Right hindlimb (tissue), 1 donor: ENCODE measurements at regions not wholly inside any gene's neighbourhood (a gene's known extent, or its start where the extent isn't known, plus 50 kb on each side); places are given as distances from the start of the nearest gene placed in this dataset.
"Not testable (repeated sequence)": the region's sequence is repeated elsewhere in the genome, so short reads cannot be mapped to it uniquely, and the experiment has no call there.

Source experiments
- DNase-seq: peaks from one replicate; pipeline ENCODE4 v3.0.0-alpha.2; 2018

GRCh38 chrX:45524805-45525204 lies 324.1 kb upstream of the DIPK2B start:
- DNase-seq, result no peak

GRCh38 chrX:45524296-45524695 lies 323.6 kb upstream of the DIPK2B start:
- no peak for DNase-seq

DNA sequence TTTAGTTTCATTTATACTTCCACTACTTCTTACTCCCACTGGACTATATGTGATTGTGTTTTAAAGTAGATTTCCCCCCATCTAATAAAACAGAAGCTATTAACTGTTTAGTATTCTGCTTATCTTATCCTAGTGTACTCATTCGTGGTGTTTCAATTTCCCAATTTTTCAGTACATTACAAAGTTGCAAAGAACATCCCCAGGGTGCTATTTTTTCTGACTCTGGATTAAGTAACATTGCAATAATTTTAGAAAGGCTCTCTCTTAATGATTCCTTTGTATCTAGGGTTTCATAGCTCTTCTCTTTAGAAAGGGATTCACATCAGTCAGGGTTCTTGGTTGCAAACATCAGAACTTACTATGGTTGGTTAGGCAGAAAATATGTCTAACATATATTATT lies 317.9 kb upstream of the DIPK2B start:
- DNase-seq, result no peak

DNA sequence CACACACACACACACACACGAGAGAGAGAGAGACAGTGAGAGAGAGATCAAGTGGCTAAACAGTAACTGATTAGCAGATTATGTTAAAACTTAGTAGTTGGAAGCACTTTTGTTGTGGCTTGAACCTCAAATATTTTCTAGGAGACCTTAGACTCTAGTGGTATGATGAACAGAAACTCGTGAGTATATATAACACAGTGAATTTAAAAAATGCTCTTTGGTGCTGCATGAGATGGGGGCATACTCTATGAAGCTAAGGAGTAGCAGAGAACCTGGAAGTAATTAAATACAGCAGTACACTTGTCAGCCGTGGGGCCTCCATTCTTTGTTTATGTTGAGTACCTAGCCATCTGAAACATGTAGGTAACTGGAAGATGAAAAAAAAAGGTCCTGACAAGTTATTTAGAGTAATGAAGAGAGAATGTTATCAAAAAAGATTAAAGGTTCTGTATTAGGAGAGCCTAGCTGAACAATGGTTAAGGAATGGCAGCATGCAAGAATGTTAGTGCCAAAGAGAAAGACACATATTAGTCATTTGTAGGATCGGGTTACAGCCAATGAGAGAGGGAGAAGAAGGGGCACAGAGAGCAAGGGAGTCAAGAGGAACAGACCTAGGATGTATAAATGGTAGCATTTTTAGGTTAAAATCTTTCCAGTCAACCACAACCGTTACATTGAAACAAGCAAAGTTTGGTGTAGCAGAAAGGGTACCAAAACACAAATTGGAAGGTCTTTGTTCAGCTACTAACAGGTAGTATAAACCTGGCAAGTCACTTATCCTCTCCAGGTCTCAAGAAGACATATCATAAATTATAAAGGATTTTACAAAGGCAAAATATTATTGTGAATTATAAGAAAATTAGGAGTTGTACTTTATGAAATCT lies 316.7 kb upstream of the DIPK2B start:
- no peak for DNase-seq

- peak; percentile 41 for DNase-seq
Observed at GRCh38 chrX:45515262-45516215, 314.9 kb upstream of the DIPK2B start.

GRCh38 chrX:45513042-45513441 lies 312.4 kb upstream of the DIPK2B start:
- no peak for DNase-seq

DNA sequence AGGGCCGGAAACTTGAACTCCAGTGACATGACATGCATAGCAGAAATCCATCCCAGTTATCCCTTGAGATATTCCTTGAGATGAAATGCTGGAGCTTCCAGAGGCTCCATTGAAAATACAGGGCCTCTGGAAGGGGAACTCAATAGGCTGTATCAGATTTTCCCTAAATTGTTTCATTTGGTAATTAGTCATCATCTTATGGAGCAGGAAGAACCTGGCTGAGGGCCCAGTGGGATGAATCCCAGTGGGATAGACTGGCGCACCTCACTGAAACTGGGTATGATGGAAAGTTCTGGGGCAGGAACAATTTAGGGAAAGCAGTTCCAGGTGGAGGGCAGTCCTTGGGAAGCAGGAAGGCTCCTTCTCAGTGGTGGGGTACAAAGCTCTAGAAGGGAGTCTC lies 307.8 kb upstream of the DIPK2B start:
- no peak for DNase-seq

- DNase-seq, result no peak
Observed at GRCh38 chrX:45506149-45506730, 305.6 kb upstream of the DIPK2B start.

GRCh38 chrX:45505214-45505613 lies 304.5 kb upstream of the DIPK2B start:
- DNase-seq, result no peak

DNA sequence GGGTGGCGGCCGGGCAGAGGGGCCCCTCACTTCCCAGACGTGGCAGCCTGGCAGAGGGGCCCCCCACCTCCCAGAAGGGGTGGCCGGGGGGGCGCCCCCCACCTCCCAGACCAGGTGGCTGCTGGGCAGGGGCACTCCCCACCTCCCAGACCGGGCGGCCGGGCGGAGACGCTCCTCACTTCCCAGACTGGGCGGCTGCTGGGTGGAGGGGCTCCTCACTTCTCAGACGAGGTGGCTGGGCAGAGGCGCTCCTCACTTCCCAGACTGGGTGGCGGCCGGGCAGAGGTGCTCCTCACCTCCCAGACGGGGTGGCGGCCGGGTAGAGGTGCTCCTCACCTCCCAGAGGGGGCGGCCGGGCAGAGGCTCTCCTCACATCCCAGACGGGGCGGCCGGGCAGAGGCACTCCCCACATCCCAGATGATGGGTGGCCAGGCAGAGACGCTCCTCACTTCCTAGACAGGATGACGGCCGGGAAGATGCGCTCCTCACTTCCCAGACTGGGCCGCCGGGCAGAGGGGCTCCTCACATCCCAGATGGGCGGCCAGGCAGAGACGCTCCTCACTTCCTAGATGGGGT lies 303.2 kb upstream of the DIPK2B start:
- DNase-seq, result not testable (repeated sequence)

DNA sequence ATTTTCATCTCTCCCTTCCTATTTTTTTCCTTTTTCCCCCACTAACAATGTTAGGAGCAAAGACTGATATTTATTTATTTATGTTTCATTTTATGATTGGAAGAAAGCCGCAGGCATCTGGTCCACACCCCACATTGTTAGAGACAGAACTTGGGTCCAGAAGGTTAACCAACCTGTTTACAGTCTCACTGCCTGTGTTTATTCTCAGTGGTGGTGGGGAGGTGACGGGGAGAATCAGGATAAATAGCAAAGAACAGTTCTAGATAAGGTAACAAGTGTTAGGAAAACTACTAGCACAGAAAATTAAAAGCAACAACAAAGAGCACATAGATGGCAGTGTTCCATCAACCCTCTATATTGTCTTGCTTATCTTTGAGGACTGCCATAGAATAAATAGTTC lies 301.7 kb upstream of the DIPK2B start:
- no peak for DNase-seq

DNA sequence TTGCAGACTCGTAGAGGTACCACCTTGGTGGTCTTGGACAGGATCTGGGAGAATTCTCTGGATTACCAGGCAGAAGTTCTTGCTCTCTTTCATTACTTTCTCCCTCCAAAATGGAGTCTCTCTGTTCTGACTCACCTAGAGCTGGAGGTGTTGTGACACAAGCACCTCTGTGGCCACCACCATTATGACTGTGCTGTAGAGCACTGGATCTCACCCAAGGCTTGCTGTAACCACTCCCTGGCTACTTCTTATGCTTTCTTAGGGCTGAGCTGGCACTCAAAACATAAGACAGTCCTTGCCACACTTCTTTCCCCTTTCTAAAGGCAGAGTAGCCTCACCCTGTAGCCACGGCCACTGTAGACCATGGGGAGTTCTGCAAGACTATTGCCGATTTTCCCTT lies 296.6 kb upstream of the DIPK2B start:
- DNase-seq, result no peak

DNA sequence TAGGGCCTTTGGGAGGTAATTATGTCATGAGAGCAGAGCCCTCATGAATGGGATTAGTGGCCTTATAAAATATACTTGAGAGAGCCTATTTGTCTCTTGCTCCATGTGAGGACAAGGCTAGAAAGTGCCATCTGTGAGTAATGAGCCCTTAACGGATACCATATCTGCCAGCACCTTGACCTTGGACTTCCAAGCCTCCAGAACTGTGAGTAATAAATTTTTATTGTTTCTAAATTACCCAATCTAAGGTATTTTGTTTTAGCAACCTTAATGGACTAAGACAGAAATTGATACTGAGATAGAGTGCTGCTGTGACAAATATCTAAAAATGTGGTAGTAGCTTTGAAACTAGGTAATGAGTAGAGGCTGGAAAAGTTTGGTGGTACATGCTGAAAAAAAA lies 285.0 kb upstream of the DIPK2B start:
- DNase-seq, result no peak

DNA sequence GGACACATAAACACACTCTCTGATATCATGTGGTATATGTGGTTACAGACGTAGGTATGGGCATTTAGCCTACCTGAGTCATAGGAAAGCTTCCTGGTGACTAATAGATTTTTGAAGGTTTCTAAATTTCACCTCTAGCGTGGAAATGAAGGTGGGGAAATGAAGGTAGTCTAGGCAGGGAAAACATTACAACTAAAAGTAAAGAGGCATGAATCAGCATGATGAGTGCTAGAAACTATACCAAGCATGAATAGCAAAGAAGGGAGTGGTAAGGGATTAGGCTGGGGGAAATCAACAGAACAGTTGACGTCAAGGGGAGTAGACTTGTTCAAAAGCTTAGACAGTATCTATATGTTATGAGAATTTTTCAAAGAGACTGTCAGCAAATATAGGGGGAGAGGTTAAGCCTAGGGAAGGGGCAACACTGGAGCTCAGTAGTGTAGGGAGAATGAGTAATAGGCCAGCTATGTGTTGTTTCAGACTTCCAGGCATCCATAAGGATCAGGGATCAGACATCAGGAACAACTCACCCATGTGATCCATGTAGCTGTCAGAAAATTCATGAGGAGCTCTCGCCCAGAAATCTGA lies 279.3 kb upstream of the DIPK2B start:
- no peak for DNase-seq

DNA sequence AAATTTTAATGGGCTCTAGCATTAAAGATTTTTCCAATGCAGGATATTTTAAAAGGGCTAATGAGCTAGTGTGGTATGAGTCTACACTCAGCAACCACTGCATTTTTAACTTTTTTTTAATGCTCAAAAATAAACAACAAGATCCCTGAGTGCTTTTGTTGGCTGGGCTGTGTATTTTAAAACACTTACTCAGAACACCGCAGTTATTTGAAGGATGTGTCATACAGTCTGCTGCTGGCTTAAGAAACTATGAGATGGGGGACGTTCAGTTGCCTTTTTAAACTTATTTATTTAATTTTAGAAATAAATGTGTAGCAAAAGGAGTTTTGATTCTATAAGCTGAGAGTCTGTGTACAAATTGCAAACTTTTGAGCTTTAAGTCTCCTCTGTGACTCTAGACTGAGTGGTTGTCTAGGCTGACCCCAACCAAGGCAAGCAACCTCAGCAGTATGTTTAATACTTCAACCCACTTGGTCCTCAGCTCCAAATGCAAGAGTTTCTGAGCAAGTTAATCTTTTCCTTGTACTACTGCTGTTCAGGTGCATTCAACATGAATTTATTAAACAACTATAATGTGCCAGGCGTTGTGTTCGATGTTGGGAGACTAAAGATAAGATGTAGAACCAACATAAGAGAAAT lies 278.6 kb upstream of the DIPK2B start:
- no peak for DNase-seq

- no peak for DNase-seq
Observed at GRCh38 chrX:45472968-45473367, 272.3 kb upstream of the DIPK2B start.

DNA sequence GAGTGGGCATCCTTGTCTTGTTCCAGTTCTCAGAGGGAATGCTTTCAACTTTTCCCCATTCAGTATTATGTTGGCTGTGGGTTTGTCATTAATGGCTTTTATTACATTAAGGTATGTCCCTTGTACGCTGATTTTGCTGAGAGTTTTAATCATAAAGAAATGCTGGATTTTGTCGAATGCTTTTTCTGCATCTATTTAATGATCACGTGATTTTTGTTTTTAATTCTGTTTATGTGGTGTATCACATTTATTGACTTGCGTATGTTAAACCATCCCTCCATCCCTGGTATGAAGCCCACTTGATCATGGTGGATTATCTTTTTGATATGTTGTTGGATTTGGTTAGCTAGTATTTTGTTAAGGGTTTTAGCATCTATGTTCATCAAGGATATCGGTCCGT lies 266.9 kb upstream of the DIPK2B start:
- not testable (repeated sequence) for DNase-seq

DNA sequence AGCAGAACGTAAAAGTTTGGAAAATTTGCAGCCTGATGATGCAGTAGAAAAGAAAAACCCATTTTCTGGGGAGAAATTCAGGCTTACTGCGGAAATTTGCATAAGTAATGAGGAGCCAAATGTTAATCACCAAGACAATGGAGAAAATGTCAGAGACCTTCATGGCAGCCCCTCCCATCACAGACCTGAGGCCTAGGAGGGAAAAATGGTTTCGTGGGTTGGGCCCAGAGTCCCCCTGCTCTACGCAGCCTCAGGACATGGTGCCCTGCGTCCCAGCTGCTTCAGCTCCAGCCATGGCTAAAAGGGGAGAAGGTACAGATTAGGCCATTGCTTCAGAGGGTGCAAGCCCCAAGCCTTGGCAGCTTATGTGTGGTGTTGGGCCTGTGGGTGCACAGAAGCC lies 255.1 kb upstream of the DIPK2B start:
- DNase-seq, result not testable (repeated sequence)

DNA sequence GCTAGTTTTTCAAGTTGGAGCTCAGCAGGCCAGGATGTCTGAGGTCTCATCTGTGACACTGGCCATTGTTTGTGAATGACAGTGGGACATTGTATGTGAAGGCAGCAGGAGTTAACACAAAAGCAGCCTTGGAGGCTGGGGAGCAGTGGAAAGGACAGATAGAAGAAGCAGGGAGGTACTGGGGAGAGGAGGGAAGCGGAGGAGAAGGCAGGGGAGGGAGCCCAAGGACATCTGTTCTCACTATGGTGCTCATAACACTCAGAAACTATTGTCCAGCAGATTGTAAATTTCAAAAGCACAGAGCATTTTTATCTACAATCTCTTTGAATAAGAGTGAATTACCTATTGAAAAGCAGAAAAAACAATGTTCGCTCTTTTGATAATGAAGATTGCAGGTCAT lies 253.6 kb upstream of the DIPK2B start:
- DNase-seq, result no peak

DNA sequence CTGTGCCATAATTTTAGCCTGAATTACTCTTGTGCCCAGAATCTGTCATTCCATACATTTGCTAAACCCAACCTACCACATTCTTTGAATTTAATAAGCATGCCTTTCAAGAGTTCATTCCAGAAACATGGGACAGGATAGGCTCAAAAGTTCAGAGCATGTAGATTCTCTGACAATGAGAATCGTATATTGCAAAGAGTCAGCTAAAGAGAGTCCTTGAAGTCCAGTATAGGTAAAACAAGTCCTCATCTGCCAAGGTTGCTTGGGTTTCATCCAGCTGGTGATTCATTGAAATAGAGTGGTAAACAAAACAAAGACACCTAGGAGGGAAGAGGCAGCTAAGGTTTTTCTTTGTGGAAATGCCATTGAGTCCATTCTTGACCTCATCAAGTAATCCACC lies 249.3 kb upstream of the DIPK2B start:
- no peak for DNase-seq

GRCh38 chrX:45447995-45448394 lies 247.3 kb upstream of the DIPK2B start:
- DNase-seq, result no peak

- no peak for DNase-seq
Observed at GRCh38 chrX:45447331-45447730, 246.7 kb upstream of the DIPK2B start.
